Thoracic aorta (tissue), 2 donors: ENCODE measurements at regions not wholly inside any gene's neighbourhood (a gene's known extent, or its start where the extent isn't known, plus 50 kb on each side); places are given as distances from the start of the nearest gene placed in this dataset.

Source experiments
- ATAC-seq: fragments of 150-250 bp; one replicate; pipeline ENCODE4 v1.8.0; 2017; ENCODE audit warnings: low read depth; ENCODE audit not compliant: insufficient number of reproducible peaks, low FRiP score
- DNase-seq: peaks from one replicate; pipeline ENCODE4 v3.0.0-alpha.2; 2020; ENCODE audit warnings: low spot score
- H3K27ac ChIP-seq, 2 donors: fragments of 200-600 bp; sonication (generic); 1 replicate in 1 of 2; 2 replicates in 1 of 2; pipeline ENCODE4 v1.5.1; 2016; ENCODE audit warnings: mild to moderate bottlenecking in 2 of 2, moderate library complexity in 2 of 2
- H3K27me3 ChIP-seq: fragments of 200-600 bp; sonication (generic); replicated peaks from 2 replicates; pipeline ENCODE4 v1.6.0; 2016; ENCODE audit warnings: mild to moderate bottlenecking; ENCODE audit not compliant: insufficient read depth
- H3K36me3 ChIP-seq: fragments of 200-600 bp; sonication (generic); one replicate; pipeline ENCODE4 v1.5.1; 2016
- H3K4me1 ChIP-seq, 2 donors: fragments of 200-600 bp; sonication (generic); 1 replicate in 1 of 2; 2 replicates in 1 of 2; pipeline versions ENCODE4 v1.5.1 to v1.6.0; 2016; ENCODE audit warnings: low read depth in 2 of 2, mild to moderate bottlenecking in 1 of 2; ENCODE audit not compliant: control insufficient read depth in 1 of 2
- H3K4me3 ChIP-seq: fragments of 200-600 bp; sonication (generic); 2 replicates; pipeline ENCODE4 v1.5.1; 2016; ENCODE audit warnings: mild to moderate bottlenecking
- H3K9me3 ChIP-seq: fragments of 200-600 bp; sonication (generic); 2 replicates; pipeline ENCODE4 v1.5.1; 2016
- CTCF ChIP-seq: fragments of 200-600 bp; sonication (generic); IDR thresholded peaks from one replicate; pipeline ENCODE4 v1.5.1; 2019; ENCODE audit warnings: antibody characterized with exemption

- peaks cover 8 to 14% of the 10 kb centered on the region in 2 donors for H3K4me1 ChIP-seq
Measured at GRCh38 chr7:91690541-91691070, 189.9 kb downstream of the MTERF1 start.

GRCh38 chr7:91691865-91692264 is 188.6 kb downstream of the MTERF1 start:
- TF ChIP-seq CTCF, result no peak
- no peak overlapping the region for H3K27ac ChIP-seq
- H3K4me1 ChIP-seq, result peaks cover 8 to 14% of the 10 kb centered on the region in 2 donors
- H3K9me3 ChIP-seq, result no peaks in the 10 kb centered on the region
- ATAC-seq (no peak), DNase-seq (no peak)
- no peaks in the 10 kb centered on the region for H3K27me3 ChIP-seq
- H3K4me3 ChIP-seq, result no peak overlapping the region
- no peaks in the 10 kb centered on the region for H3K36me3 ChIP-seq

More at GRCh38 chr7:91690541-91691070, 189.9 kb downstream of the MTERF1 start:
- Histone ChIP-seq H3K4me3 (no peak overlapping the region), H3K9me3 (no peaks in the 10 kb centered on the region), H3K36me3 (no peaks in the 10 kb centered on the region), H3K27ac (no peak overlapping the region), H3K27me3 (no peaks in the 10 kb centered on the region)
- ATAC-seq, result no peak
- TF ChIP-seq CTCF, result no peak
- DNase-seq, result no peak

- ATAC-seq (no peak), DNase-seq (no peak)
- Histone ChIP-seq H3K4me1 (peaks cover 8 to 14% of the 10 kb centered on the region in 2 donors), H3K36me3 (no peaks in the 10 kb centered on the region), H3K27ac (no peak overlapping the region), H3K9me3 (no peaks in the 10 kb centered on the region), H3K4me3 (no peak overlapping the region), H3K27me3 (no peaks in the 10 kb centered on the region)
- no peak for TF ChIP-seq CTCF
Measured at GRCh38 chr7:91692800-91693199, 187.7 kb downstream of the MTERF1 start.

- H3K36me3 ChIP-seq, result no peaks in the 10 kb centered on the region
- ATAC-seq (no peak), DNase-seq (no peak)
- no peak overlapping the region for H3K27ac ChIP-seq
- H3K4me1 ChIP-seq, result peaks cover 8 to 14% of the 10 kb centered on the region in 2 donors
- no peak for TF ChIP-seq CTCF
- no peaks in the 10 kb centered on the region for H3K27me3 ChIP-seq
- H3K4me3 ChIP-seq, result no peak overlapping the region
- no peaks in the 10 kb centered on the region for H3K9me3 ChIP-seq
Measured at GRCh38 chr7:91694351-91694841, 186.1 kb downstream of the MTERF1 start.

GRCh38 chr7:91710881-91711280 is 169.6 kb downstream of the MTERF1 start:
- no peak for DNase-seq
- no peak for TF ChIP-seq CTCF

More at GRCh38 chr7:91710881-91711280, 169.6 kb downstream of the MTERF1 start:
- no peaks in the 10 kb centered on the region for H3K27me3 ChIP-seq
- H3K4me3 ChIP-seq, result no peak overlapping the region
- no peaks in the 10 kb centered on the region for H3K36me3 ChIP-seq
- H3K27ac ChIP-seq, result no peak overlapping the region
- ATAC-seq, result no peak
- no peaks in the 10 kb centered on the region for H3K4me1 ChIP-seq
- H3K9me3 ChIP-seq, result peaks cover 21% of the 10 kb centered on the region
